Endodermal cell (in vitro differentiated cells): ENCODE measurements at regions not wholly inside any gene's neighbourhood (a gene's known extent, or its start where the extent isn't known, plus 50 kb on each side); places are given as distances from the start of the nearest gene placed in this dataset.

Experiments
- DNase-seq: peaks from one replicate; pipeline ENCODE4 v3.0.0-alpha.2; 2017
- H3K27ac ChIP-seq: 2 replicates; pipeline ENCODE4 v1.5.1; 2013; ENCODE audit warnings: mild to moderate bottlenecking, low read depth, low read length, moderate library complexity
- H3K27me3 ChIP-seq: 2 replicates; pipeline ENCODE4 v1.6.1; 2013; ENCODE audit warnings: mild to moderate bottlenecking, low read length, moderate library complexity; ENCODE audit not compliant: insufficient read depth, control insufficient read depth, poor library complexity, severe bottlenecking
- H3K36me3 ChIP-seq: 2 replicates; pipeline ENCODE4 v1.7.0; 2013; ENCODE audit warnings: mild to moderate bottlenecking, low read length, moderate library complexity; ENCODE audit not compliant: control insufficient read depth, insufficient read depth
- H3K4me1 ChIP-seq: one replicate; pipeline ENCODE4 v1.7.0; 2013; ENCODE audit warnings: low read length; ENCODE audit not compliant: control insufficient read depth, insufficient read depth
- H3K4me3 ChIP-seq: 2 replicates; pipeline ENCODE4 v1.5.1; 2013; ENCODE audit warnings: mild to moderate bottlenecking, low read length, moderate library complexity
- H3K9ac ChIP-seq: 2 replicates; pipeline ENCODE4 v1.6.1; 2013; ENCODE audit warnings: mild to moderate bottlenecking, low read length, moderate library complexity; ENCODE audit not compliant: poor library complexity, severe bottlenecking; ENCODE audit errors: extremely low read depth
- H3K9me3 ChIP-seq: 2 replicates; pipeline ENCODE4 v1.6.1; 2013; ENCODE audit warnings: mild to moderate bottlenecking, low read length, moderate library complexity; ENCODE audit not compliant: control insufficient read depth
- H3K27ac Mint-ChIP-seq: 2 replicates; pipeline ENCODE4 v1.8.0; 2020; ENCODE audit warnings: mixed read lengths
- H3K27me3 Mint-ChIP-seq: 2 replicates; pipeline ENCODE4 v1.8.0; 2021; ENCODE audit warnings: mild to moderate bottlenecking, mixed read lengths; ENCODE audit not compliant: insufficient read depth
- H3K36me3 Mint-ChIP-seq: 2 replicates; pipeline ENCODE4 v1.8.0; 2020; ENCODE audit warnings: low read depth, mixed read lengths
- H3K4me1 Mint-ChIP-seq: 2 replicates; pipeline ENCODE4 v1.8.0; 2020; ENCODE audit warnings: mixed read lengths
- H3K4me3 Mint-ChIP-seq: 2 replicates; pipeline ENCODE4 v1.8.0; 2020; ENCODE audit warnings: mild to moderate bottlenecking, moderate library complexity, mixed read lengths
- H3K9me3 Mint-ChIP-seq: 2 replicates; pipeline ENCODE4 v1.8.0; 2020; ENCODE audit warnings: mild to moderate bottlenecking, mixed read lengths
- CTCF ChIP-seq: fragments of 200-600 bp; sonication (generic); conservative IDR thresholded peaks from 2 replicates; pipeline ENCODE4 v1.5.0; 2021; ENCODE audit warnings: antibody characterized with exemption, mild to moderate bottlenecking
- WGBS, 2 experiments: methylation state at CpG; one replicate each; pipeline versions ENCODE4 v1.1.5 to v1.1.7; 2013; ENCODE audit warnings: missing lambda C conversion rate in 2 of 2, mixed read lengths in 1 of 2; ENCODE audit not compliant: insufficient coverage in 1 of 2, insufficient read length in 1 of 2; 5-methylcytosine and 5-hydroxymethylcytosine counted together

- WGBS, 2 experiments: 86 to 91% methylated on average over 1 to 2 of the region's 2 CpGs
- no peaks in the 10 kb centered on the region for H3K4me1 ChIP-seq
- no peak overlapping the region for H3K9ac ChIP-seq
- H3K9me3 Mint-ChIP-seq: peaks cover 3% of the 10 kb centered on the region
- H3K36me3 Mint-ChIP-seq: peaks cover 11% of the 10 kb centered on the region
- no peak overlapping the region for H3K27ac Mint-ChIP-seq
- no peaks in the 10 kb centered on the region for H3K27me3 ChIP-seq
- H3K27ac ChIP-seq: no peak overlapping the region
- no peak for DNase-seq
- no peak for TF ChIP-seq CTCF
- H3K36me3 ChIP-seq: no peaks in the 10 kb centered on the region
- H3K4me1 Mint-ChIP-seq: peaks cover 11% of the 10 kb centered on the region
- H3K4me3 ChIP-seq: no peak overlapping the region
- no peak overlapping the region for H3K4me3 Mint-ChIP-seq
- no peaks in the 10 kb centered on the region for H3K9me3 ChIP-seq
- H3K27me3 Mint-ChIP-seq: no peaks in the 10 kb centered on the region
These were observed 118.9 kb upstream of the EOMES start for GRCh38 chr3:27840807-27841594.

- no peak overlapping the region for H3K27ac Mint-ChIP-seq
- H3K4me3 Mint-ChIP-seq: no peak overlapping the region
These were observed 122.0 kb upstream of the EOMES start for GRCh38 chr3:27844052-27844675.

GRCh38 chr3:27847697-27848096, 125.6 kb upstream of the EOMES start:
- no peak overlapping the region for H3K4me3 Mint-ChIP-seq
- peaks cover 16% of the 10 kb centered on the region for H3K9me3 Mint-ChIP-seq
- Histone ChIP-seq H3K36me3 (no peaks in the 10 kb centered on the region), H3K4me1 (no peaks in the 10 kb centered on the region), H3K4me3 (no peak overlapping the region), H3K27me3 (no peaks in the 10 kb centered on the region), H3K9ac (no peak overlapping the region), H3K27ac (no peak overlapping the region), H3K9me3 (peaks cover 14% of the 10 kb centered on the region)
- no peak for TF ChIP-seq CTCF
- WGBS, 2 experiments: 72 to 100% methylated on average over 1 to 6 of the region's 6 CpGs
- H3K4me1 Mint-ChIP-seq: no peaks in the 10 kb centered on the region
- no peaks in the 10 kb centered on the region for H3K27me3 Mint-ChIP-seq
- DNase-seq: no peak
- peaks cover 20% of the 10 kb centered on the region for H3K36me3 Mint-ChIP-seq
- H3K27ac Mint-ChIP-seq: no peak overlapping the region

More at GRCh38 chr3:27844052-27844675, 122.0 kb upstream of the EOMES start:
- H3K9ac ChIP-seq: no peak overlapping the region
- H3K4me1 ChIP-seq: no peaks in the 10 kb centered on the region
- H3K36me3 Mint-ChIP-seq: peaks cover 7% of the 10 kb centered on the region
- peaks cover 8% of the 10 kb centered on the region for H3K4me1 Mint-ChIP-seq
- H3K27me3 ChIP-seq: no peaks in the 10 kb centered on the region
- TF ChIP-seq CTCF: no peak
- 100% methylated on average over 1 of the region's 1 CpG; no CpG with 5 or more reads in 1 of the 2 experiments for whole genome bisulfite sequencing, 2 experiments
- no peaks in the 10 kb centered on the region for H3K9me3 ChIP-seq
- DNase-seq: no peak
- no peak overlapping the region for H3K27ac ChIP-seq
- H3K9me3 Mint-ChIP-seq: no peaks in the 10 kb centered on the region
- H3K36me3 ChIP-seq: no peaks in the 10 kb centered on the region
- no peak overlapping the region for H3K4me3 ChIP-seq
- no peaks in the 10 kb centered on the region for H3K27me3 Mint-ChIP-seq
